NCI-H2196 (cell line): ENCODE measurements at regions not wholly inside any gene's neighbourhood (a gene's known extent, or its start where the extent isn't known, plus 50 kb on each side); places are given as distances from the start of the nearest gene placed in this dataset.

Source experiments
- DNase-seq: peaks from one replicate; lab custom pipeline; 2025; ENCODE audit not compliant: unreplicated experiment; lab: John Stamatoyannopoulos, UW

DNA sequence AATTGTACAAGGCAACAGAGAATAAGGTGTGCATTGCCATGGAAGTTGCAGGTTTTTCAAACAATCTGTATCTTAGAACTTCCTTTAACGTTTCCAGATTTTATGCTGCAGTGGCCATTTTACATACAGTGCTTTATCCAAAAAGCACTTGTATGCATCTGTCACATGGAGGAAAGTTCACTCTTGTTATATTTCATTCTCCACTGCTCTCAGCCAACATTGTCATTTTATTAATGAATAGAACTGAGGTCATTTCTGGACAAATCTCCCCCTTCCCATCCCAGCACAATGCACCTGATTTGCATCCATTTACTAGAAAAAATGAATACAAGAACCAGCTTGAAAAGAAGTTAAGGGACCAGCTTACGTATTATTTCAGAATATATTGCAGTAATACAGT, 342.0 kb downstream of the USP25 start:
- no peak for DNase-seq

DNA sequence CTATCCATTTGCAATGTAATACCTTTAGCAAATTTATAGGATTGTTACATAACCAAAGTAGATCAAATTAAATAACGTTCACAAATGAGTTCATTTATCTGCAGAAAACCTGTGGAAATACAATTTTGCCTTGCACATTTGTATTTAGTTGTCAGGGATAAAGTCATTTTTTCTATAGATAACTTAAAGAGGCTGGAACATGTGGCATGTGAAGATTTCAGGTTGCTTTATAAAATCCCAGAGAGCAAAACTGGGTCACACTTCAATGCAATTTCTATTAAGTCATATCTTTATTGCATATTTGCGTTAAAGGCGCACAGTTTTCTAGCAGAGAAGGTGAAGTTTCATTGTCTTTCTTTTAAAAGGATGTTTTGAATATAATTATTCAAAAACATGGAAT, 342.4 kb downstream of the USP25 start:
- no peak for DNase-seq

DNA sequence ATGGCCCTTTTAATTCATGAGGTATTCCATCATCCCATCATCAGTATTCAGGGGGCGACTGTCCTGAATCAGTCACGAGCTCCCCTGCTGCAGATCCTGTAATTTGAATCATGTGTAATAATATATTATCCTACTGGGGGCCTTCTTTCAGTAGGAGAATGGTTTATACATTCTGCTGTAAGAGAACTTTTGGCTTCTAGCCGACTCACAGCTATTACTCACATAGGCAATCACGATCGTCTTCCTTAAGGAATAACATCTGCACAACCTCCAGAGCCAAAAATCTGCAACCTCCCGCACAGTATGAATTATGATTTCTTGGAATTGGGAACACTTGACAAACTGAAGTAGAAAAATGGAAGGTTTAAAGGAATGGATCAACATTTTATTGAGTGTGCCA, 343.0 kb downstream of the USP25 start:
- DNase-seq: no peak

DNA sequence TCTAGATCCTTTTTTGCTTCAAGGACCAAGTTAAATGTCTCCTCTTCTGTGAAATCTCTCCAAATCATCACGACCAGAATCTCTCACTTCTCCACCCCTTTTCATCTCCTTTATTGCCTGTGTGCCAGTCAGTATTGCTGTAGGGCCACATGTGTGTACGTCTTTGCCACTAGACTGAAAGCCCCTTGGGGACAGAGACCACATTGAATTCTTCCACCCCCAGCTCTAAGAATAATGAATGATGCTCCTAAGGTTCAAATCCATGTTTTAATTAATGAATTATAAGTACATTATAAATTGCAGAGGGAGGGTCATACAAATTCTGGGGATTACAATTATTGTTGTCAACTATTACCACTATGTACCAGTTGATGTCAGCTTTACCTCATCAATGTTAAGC, 343.8 kb downstream of the USP25 start:
- no peak for DNase-seq

DNA sequence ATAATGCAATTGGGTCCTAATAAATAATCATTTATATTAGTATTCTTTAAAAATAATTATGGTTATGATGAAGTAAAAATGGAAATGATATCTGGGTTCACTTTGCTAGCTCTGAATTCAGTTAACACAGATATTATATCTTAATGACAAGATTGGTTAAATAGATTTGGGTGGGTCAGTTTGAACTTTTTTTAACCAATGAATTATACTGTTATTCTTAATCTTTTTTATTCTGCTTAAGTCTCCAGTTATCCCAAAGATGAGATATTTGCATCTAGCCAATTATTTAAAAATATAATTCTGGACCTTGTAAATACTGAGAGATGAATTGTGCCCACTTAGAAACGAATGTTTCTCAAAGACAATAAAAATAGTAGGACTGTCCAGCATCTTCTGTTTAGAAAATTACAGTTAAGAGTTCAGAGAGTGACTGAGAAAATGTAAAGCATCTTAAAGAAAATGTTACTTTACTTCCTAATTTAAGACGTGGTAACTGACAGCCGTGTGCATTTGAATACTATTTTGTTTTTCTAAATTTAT, 345.2 kb downstream of the USP25 start:
- no peak for DNase-seq

DNA sequence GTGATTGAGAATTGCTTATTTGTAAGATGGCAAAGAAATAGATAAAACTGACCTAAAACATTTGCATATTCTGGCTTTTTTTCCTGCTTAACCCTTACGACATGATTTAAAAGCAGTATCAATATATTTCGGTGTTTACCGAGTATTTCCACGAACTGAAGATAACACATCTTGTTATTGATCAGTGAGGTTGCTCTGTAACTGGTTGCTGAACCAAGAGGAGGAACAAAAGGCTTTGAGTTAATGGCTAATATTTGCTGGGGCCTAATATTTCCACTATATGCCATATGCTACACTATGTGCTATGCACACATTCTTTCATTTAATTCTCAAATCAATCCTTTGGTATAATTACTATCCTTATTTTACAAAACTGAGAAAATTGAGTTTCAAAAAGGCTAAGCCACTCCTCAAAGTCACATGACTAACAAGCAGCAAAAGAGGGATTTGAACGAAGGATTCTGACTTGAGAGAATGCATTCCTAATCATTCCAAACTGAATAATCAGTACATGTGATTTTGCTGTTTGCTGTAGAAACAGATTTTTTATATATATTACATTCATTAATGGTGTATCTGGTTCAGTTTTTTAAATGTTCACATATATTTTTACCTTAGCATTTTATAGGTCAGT, 346.0 kb downstream of the USP25 start:
- no peak for DNase-seq

DNA sequence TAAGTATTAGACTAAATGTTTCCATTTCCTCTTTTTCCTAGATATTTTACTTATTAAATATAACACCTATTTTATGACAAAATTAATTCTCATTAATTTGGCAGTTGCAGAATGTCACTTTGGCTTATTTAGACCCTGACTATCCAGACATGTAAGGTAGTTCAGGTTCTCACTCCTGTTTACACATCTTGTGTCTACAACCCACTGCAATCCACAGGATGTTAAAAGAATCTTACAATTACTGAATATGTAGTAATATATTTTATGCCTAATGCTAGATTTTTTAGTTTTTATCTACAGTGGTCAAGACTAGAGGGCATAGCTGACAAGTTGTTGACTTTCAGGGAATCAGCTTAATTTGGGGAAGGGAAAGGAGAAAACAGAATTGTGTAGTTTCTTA, 346.7 kb downstream of the USP25 start:
- no peak for DNase-seq

DNA sequence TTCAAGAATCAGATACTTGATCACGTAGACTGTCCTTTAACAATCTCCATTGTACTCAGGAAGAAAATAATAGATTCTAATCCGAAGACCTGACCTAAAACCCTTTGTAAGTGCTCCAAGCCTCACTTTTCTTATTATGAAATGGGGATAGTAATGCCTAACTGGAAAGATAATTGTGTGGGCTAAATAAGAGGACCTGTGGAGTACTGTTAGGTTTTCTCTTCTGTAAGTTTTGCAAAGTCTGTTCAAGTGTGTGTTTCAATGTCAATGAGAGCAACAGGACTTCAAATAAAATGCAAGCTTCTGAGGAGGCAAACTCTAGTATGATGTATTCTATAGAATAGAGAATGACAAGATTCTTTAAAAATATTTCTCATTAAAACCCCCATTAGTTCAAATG, 348.6 kb downstream of the USP25 start:
- no peak for DNase-seq

DNA sequence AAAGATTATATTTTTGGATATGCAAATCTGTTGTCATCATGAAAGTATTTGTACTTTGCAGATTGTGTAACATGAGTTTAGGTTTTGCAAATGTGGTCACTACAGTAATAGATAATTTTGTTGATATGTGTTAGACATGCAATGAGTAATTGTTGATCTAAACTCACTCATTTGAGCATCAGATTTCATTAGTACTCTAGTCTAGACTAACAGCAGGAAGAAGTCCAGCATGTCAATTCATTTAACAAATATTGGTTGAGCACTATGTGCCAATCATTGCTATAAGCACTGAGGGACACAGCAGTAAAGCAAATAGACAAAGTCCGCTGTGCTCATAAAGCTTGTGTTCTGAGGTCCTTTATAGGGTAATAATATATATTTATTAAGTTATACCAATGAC, 350.0 kb downstream of the USP25 start:
- DNase-seq: no peak

DNA sequence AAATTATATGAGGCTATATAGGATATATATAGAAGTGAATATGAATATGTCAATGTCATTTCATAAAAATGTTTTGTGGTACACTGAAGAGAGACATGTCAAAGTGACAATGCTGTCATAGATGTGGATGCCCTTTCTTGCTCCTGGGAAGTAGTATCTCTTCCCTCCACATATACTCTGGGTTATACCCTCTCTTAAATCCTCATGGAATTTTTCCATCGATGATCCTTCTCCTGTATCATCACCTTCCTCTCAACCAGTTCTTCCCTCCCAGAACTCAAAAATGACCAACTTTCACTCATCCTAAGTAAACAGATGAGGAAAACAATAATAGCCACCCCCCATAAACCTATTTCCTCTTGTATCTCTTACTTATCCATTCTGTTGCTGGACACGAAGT, 351.5 kb downstream of the USP25 start:
- DNase-seq: no peak

DNA sequence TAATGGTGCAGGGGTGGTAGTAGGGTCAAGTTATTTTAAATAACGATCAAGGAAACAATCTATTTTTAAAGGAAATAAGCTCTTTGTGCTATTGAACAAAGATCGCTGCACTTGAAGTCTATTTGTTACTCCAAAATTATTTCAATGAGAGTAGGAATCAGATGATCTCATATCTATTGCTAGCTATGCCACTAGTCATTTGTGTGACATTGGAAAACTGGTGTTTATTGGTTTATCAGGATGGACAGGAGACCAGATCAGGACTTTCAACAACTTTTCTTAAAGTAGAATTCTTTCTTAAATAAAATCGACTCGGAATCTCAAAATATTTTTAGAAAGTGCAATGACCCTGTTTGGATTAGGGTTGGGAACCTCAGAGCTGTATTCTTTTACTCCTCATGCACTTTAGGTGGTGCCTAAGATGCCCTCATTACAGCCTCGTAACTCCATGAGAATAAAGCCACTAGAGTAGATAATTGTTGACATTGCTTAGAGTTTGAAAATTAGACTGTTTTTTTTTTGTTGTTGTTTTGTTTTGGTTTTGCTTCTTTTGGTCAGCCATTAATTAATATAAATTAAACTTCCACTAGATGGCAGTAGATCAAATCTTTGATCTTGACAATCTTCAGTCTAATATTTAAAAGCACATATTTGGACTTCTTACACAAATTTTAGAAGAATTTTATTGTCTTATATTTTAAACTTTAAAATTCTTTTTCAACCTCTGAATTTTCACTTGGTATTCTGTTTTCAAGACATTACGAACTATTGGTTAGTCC, 352.4 kb downstream of the USP25 start:
- peak; percentile 22 for DNase-seq

DNA sequence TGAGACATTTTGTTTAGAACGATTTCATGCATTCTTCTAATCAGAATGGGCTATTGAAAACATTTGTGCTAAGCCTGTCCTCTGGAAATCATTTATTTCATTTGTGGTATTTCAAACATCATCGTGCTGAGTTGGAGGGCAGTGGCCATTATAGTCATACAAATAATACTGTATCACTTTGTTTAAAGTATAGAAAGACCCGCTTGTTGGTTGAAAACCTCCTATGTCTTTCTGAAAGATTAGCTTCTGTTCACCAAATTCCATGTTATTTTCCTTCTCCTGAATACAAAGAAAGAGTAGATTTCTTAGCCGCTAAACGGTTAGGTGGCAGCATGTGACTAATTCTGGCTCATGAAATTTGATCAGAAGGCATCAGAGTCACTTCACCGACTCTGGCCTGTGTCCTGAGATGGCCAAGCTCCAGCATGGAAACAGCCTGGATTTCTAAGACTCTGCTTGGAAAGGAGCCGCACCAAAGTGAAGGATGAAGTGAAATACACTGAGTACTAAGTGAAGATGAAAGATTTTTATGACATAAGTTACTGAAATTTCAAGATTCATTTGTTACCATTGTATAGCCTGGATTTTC, 355.1 kb downstream of the USP25 start:
- no peak for DNase-seq

DNA sequence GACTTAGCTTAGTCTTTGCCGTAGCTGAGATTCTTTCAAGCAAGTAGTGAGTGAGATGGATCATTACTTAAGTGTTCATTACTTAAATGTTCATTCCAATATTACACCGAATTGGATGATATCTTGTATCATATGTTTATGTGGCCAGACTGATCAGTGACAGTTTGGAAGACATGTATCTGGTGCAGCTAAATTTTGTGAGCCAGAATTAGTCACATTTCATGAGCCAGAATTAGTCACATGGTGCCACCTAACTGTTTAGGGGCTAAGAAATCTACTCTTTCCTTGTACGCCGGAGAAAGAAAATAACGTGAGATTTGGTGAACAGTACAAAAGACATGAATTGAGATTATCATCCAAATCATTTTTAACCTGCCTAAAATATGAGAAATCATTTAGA, 355.6 kb downstream of the USP25 start:
- no peak for DNase-seq

DNA sequence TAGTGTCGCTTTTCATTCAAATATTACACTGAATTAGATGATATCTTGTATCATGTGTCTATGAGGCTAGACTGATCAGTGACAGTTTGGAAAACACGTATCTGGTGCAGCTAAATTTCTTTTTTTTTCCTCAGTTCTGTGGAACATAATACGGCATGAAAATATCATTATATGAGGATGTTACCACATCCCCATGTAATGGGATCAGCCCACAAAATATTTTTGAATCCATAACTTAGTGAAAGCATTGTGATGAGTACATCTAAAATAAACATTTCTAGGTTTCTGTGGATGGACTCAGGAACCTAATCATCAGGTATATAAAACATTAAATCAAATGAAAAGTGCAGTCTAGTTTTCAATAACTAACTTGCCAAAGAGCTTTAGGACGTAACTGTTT, 356.3 kb downstream of the USP25 start:
- no peak for DNase-seq

DNA sequence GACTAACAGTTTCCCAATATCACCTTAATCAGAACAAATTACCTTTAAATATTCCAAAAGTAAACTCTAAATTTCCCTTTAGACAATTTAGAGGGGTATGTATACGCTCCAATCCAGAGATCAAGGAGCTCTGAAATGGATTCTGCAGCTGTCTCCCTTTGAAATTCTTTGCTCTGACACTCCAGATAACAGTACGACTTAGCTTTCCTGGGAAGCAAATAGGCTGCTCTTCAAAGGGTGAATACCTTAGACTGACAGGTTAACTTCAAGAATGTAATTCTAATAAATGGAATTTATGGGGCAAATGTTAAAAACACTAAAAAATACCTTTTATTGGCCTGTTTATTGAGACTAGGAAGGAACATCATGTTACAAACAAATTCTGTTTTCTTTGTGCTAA, 357.2 kb downstream of the USP25 start:
- DNase-seq: no peak

DNA sequence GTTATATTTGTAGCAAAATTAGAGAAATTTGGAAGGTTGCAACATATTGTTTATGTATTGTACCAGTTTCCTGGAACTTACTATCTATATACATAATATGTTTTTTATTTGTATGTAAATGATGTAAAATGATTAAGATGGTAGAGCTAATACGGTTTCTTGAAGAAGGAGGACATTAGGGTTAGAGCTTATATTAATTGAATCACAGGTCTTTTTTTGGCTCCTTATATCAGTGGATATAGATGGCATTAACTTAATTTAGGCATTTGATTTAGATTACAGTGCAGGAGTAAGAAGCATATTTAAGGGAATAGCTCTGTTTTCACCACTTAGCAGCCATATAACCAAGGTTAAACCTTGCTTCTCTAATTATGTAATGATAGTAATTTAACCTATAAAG, 357.7 kb downstream of the USP25 start:
- DNase-seq: no peak

DNA sequence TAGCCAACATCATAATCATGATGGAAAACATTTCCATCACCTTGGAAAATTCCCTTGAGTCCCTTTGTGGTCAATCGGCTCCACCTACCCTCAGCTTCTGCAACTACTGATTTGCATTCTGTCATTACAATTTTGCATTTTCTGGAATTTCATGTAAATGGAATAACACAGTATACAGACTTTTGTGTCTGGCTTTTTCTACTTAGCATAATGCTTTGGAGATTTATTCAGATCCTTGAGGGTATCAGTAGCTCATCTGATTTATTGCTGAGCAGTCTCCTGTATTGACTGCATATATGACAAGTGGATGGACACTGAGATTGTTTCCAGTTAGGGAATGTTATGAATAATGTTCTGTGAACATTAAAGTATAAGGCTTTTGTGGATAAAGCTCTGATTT, 358.3 kb downstream of the USP25 start:
- no peak for DNase-seq

DNA sequence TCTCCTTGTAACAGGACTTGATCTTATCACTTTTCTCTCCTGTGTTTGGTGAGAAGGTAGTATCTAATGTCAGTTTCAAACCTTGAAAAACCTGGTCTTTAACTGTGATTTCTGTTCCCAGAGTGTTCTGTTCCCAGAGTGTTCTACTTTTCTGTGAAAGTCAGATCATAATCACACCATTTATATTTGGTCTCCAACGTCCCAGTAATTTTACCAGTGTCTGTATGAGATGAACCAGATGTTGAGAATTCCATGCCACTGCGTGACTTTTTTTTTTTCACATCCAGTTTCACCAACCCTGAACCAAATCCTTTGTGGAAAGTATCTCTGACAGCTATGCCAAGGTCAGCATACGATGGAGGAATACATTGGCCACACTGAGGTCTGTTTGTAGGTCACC, 365.2 kb downstream of the USP25 start:
- DNase-seq: no peak

DNA sequence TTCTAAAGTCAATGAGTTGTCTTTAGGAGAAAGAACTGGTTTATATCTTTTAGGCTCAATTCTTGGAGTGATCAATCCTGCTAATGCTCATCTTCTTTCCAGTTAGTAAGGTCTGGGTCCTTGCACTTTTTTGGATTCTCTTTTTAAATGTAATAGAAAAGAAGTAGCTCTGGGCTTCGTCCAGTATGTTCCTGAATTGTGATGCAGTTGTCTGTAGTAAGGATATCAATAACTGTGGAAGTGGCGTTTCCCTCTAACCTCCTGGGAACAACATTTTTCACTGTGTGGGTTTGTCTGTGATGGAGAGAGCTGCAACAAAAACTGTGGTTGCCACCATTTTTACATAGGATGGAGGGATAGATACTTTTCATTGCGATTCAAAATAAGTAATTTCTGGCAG, 367.2 kb downstream of the USP25 start:
- DNase-seq: no peak

DNA sequence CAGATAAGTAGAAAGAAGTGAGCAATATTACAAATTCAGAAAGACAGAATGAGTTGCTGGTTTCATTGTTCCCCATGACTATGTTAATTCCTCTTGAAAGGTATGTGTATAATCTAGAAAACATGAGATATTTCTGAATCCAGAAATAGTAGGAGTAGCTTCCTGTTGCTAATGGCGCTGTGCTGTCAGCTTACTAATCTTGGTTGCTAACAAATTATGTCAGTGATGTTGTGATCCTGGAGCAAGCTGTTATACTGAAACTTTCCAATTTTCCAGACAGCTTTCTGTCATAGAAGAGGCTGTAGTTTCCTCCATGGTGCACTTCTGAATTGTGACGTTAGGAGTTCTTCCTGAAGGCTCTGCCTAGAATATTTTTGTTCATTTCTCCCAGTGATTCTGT, 372.3 kb downstream of the USP25 start:
- DNase-seq: no peak

DNA sequence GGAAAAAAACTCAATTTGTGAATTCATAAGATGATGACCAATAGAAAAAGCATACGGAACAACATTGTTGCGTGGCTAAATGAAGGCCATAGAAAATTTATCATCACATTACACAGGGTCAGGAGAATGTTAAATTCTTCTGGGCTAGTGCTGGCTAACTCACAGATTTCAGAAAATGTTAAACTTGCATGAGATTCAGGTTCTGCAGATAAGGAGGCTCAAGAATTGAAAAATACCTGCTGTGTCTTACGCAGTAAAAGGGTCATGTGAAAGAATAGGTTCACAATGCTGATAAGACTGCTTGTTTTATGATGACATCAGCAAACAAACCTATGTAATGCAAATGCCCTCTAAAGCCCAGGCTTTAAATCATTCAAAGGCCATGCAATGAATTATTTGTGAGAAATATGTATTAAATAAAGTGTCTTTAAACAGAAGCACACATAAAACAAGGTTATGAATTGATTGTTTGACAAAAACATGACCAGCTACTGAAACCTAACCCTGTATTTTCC, 378.8 kb downstream of the USP25 start:
- DNase-seq: no peak

DNA sequence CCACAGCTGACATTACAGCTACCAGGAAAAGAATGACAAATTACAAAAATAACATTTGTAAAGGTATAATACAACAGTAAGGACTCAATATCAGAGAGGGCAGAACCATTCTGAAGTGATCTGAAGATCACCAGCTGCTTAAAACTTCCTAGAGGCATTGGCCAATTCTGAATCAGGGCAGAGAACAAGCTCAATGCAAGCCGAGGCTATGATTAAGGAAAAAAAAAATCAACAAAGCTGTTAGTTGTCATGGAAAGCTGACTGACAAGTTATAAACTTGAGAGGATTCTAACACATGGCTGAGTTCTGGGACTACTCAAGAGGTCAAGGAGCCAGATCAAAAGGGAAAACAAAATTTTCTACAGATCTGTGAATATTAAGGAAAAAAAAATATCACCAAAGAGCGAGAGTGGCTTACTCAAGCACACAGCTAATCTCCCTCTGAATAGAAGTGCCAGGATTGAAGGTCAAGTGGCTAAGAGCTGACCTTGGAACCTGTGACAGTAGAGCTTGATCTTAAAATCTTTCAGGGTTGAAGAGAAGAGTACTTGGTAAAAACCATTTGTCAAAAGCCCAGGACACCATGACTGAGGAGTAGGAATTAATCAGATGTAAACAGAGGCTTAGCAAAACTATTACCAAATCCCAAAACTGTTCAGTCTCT, 383.4 kb downstream of the USP25 start:
- DNase-seq: no peak
